ENCODE measurements at regions not wholly inside any gene's neighbourhood (a gene's known extent, or its start where the extent isn't known, plus 50 kb on each side); places are given as distances from the start of the nearest gene placed in this dataset.

GRCh38 chr1:106181866-106182265 lies 874.6 kb upstream of the PRMT6 start:
- TF ChIP-seq REST (IDR thresholded peaks at IDR 0.05; ENCODE audit: insufficient read depth in 1 of 2, low read depth in 2 of 2, low read length in 2 of 2), result no peak
- TF ChIP-seq FOXP2 (optimal IDR thresholded peaks at IDR 0.05; ENCODE audit: borderline replicate concordance, extremely low read depth, extremely low read length, insufficient read depth), result no peak
- TF ChIP-seq TAF1 (IDR thresholded peaks at IDR 0.05; ENCODE audit: borderline replicate concordance, insufficient read depth, low read length), result no peak
- no peak for TF ChIP-seq POLR2AphosphoS5 (IDR thresholded peaks at IDR 0.05; ENCODE audit: low read depth, low read length)
- TF ChIP-seq SIN3A (IDR thresholded peaks at IDR 0.05; ENCODE audit: borderline replicate concordance, insufficient read depth, low read length), result no peak

GRCh38 chr1:106185089-106185488 lies 871.4 kb upstream of the PRMT6 start:
- TF ChIP-seq REST (IDR thresholded peaks at IDR 0.05; ENCODE audit: insufficient read depth in 1 of 2, low read depth in 2 of 2, low read length in 2 of 2), result peak in 1 of 2 experiments; percentile 75; a peak in 2 of 4 replicates
- no peak for TF ChIP-seq FOXP2 (optimal IDR thresholded peaks at IDR 0.05; ENCODE audit: borderline replicate concordance, extremely low read depth, extremely low read length, insufficient read depth)

- TF ChIP-seq FOXP2 (optimal IDR thresholded peaks at IDR 0.05; ENCODE audit: borderline replicate concordance, extremely low read depth, extremely low read length, insufficient read depth) (no peak), SIN3A (IDR thresholded peaks at IDR 0.05; ENCODE audit: borderline replicate concordance, insufficient read depth, low read length) (no peak), REST (IDR thresholded peaks at IDR 0.05; ENCODE audit: insufficient read depth in 1 of 2, low read depth in 2 of 2, low read length in 2 of 2) (no peak), POLR2AphosphoS5 (IDR thresholded peaks at IDR 0.05; ENCODE audit: low read depth, low read length) (no peak), TAF1 (IDR thresholded peaks at IDR 0.05; ENCODE audit: borderline replicate concordance, insufficient read depth, low read length) (no peak)
These were observed 866.7 kb upstream of the PRMT6 start for GRCh38 chr1:106189780-106190179.

- TF ChIP-seq SIN3A (IDR thresholded peaks at IDR 0.05; ENCODE audit: borderline replicate concordance, insufficient read depth, low read length) (no peak), POLR2AphosphoS5 (IDR thresholded peaks at IDR 0.05; ENCODE audit: low read depth, low read length) (no peak), REST (IDR thresholded peaks at IDR 0.05; ENCODE audit: insufficient read depth in 1 of 2, low read depth in 2 of 2, low read length in 2 of 2) (no peak), TAF1 (IDR thresholded peaks at IDR 0.05; ENCODE audit: borderline replicate concordance, insufficient read depth, low read length) (no peak), FOXP2 (optimal IDR thresholded peaks at IDR 0.05; ENCODE audit: borderline replicate concordance, extremely low read depth, extremely low read length, insufficient read depth) (no peak)
These were observed 862.3 kb upstream of the PRMT6 start for GRCh38 chr1:106194206-106194605.

- TF ChIP-seq REST (IDR thresholded peaks at IDR 0.05; ENCODE audit: insufficient read depth in 1 of 2, low read depth in 2 of 2, low read length in 2 of 2) (no peak), FOXP2 (optimal IDR thresholded peaks at IDR 0.05; ENCODE audit: borderline replicate concordance, extremely low read depth, extremely low read length, insufficient read depth) (no peak), POLR2AphosphoS5 (IDR thresholded peaks at IDR 0.05; ENCODE audit: low read depth, low read length) (no peak), SIN3A (IDR thresholded peaks at IDR 0.05; ENCODE audit: borderline replicate concordance, insufficient read depth, low read length) (no peak)
These were observed 855.8 kb upstream of the PRMT6 start for GRCh38 chr1:106200711-106201110.
